DMS53 treated with DMSO at 0.1 percent for 48 hours (cell line): ENCODE measurements at regions not wholly inside any gene's neighbourhood (a gene's known extent, or its start where the extent isn't known, plus 50 kb on each side); places are given as distances from the start of the nearest gene placed in this dataset.

Experiments used
- DNase-seq: peaks from one replicate; lab custom pipeline; 2025; ENCODE audit not compliant: unreplicated experiment; lab: John Stamatoyannopoulos, UW

- DNase-seq = no peak
Measured at GRCh38 chr10:3526727-3527501, 258.1 kb downstream of the KLF6 start.

- peak; percentile 97 for DNase-seq
Measured at GRCh38 chr10:3525832-3526449, 259.1 kb downstream of the KLF6 start.

GRCh38 chr10:3524086-3524960 is 260.7 kb downstream of the KLF6 start:
- DNase-seq = no peak

- DNase-seq = no peak
Measured at GRCh38 chr10:3523309-3524050, 261.5 kb downstream of the KLF6 start.

GRCh38 chr10:3516923-3517255 is 268.1 kb downstream of the KLF6 start:
- DNase-seq = no peak

GRCh38 chr10:3516234-3516922 is 268.6 kb downstream of the KLF6 start:
- DNase-seq = no peak

GRCh38 chr10:3514691-3515090 is 270.3 kb downstream of the KLF6 start:
- DNase-seq = no peak

- no peak for DNase-seq
Measured at GRCh38 chr10:3512263-3512662, 272.7 kb downstream of the KLF6 start.

GRCh38 chr10:3511483-3511882 is 273.5 kb downstream of the KLF6 start:
- no peak for DNase-seq

- no peak for DNase-seq
Measured at GRCh38 chr10:3510741-3511140, 274.3 kb downstream of the KLF6 start.

GRCh38 chr10:3509355-3509754 is 275.7 kb downstream of the KLF6 start:
- DNase-seq = no peak

- no peak for DNase-seq
Measured at GRCh38 chr10:3503299-3503698, 281.7 kb downstream of the KLF6 start.

GRCh38 chr10:3502673-3503072 is 282.3 kb downstream of the KLF6 start:
- no peak for DNase-seq

GRCh38 chr10:3500408-3500856 is 284.6 kb downstream of the KLF6 start:
- DNase-seq = no peak

GRCh38 chr10:3499120-3499519 is 285.9 kb downstream of the KLF6 start:
- DNase-seq = no peak

GRCh38 chr10:3497581-3497980 is 287.4 kb downstream of the KLF6 start:
- DNase-seq = no peak

GRCh38 chr10:3496138-3496537 is 288.9 kb downstream of the KLF6 start:
- DNase-seq = no peak

GRCh38 chr10:3495281-3495680 is 289.7 kb downstream of the KLF6 start:
- DNase-seq = no peak

- no peak for DNase-seq
Measured at GRCh38 chr10:3494838-3495230, 290.2 kb downstream of the KLF6 start.

- no peak for DNase-seq
Measured at GRCh38 chr10:3494131-3494837, 290.7 kb downstream of the KLF6 start.
